IMR-90 (cell line): ENCODE measurements at regions not wholly inside any gene's neighbourhood (a gene's known extent, or its start where the extent isn't known, plus 50 kb on each side); places are given as distances from the start of the nearest gene placed in this dataset.

ENCODE experiments used
- ATAC-seq: fragments of 200-7000 bp; cut with Tn5 transposase; 2 replicates; pipeline ENCODE4 v1.9.1; 2020; ENCODE audit warnings: low read depth, mild to moderate bottlenecking, moderate library complexity
- BruUV-seq: library from RNA; stranded (reverse); fragments of 400-500 nt; replicated peaks from 2 replicates; lab custom pipeline; 2021; lab: Mats Ljungman, UMichigan
- CTCF ChIA-PET: fragments of 300-600 bp; formaldehyde crosslinking; extraction: SDS; loops from one replicate; lab custom pipeline; 2021; ENCODE audit warnings: antibody characterized with exemption; lab: Yijun Ruan, JAX
- POLR2A ChIA-PET: fragments of 300-600 bp; sonication (Branson Sonifier 250); formaldehyde crosslinking; loops from one replicate; lab custom pipeline; 2022; ENCODE audit warnings: antibody characterized with exemption; ENCODE audit not compliant: unreplicated experiment; lab: Charles Lee
- DNase-seq: peaks from one replicate; pipeline ENCODE4 v3.0.0; 2013
- H2AFZ ChIP-seq: replicated peaks from 2 replicates; pipeline ENCODE3; 2013; ENCODE audit warnings: low read length, mild to moderate bottlenecking; ENCODE audit not compliant: poor library complexity
- H2AK5ac ChIP-seq: 2 replicates; pipeline ENCODE4 v1.6.1; 2013; ENCODE audit warnings: low read depth, low read length, inconsistent platforms
- H2AK9ac ChIP-seq: replicated peaks from 2 replicates; pipeline ENCODE3; 2013; ENCODE audit warnings: mild to moderate bottlenecking, low read depth, low read length, moderate library complexity; ENCODE audit not compliant: poor library complexity
- H2BK120ac ChIP-seq: 2 replicates; pipeline ENCODE4 v1.6.1; 2013; ENCODE audit warnings: low read depth, low read length, inconsistent platforms
- H2BK15ac ChIP-seq: 3 replicates; pipeline ENCODE4 v1.6.1; 2013; ENCODE audit warnings: low read depth, low read length, inconsistent platforms
- H2BK20ac ChIP-seq: 2 replicates; pipeline ENCODE4 v1.6.1; 2013; ENCODE audit warnings: low read depth, mild to moderate bottlenecking, inconsistent platforms, low read length, moderate library complexity
- H2BK5ac ChIP-seq: 2 replicates; pipeline ENCODE4 v1.6.1; 2013; ENCODE audit warnings: mild to moderate bottlenecking, low read depth, low read length, inconsistent platforms; ENCODE audit not compliant: poor library complexity, severe bottlenecking
- H3K14ac ChIP-seq: replicated peaks from 2 replicates; pipeline ENCODE4 v1.6.1; 2013; ENCODE audit warnings: low read depth, low read length, inconsistent platforms
- H3K18ac ChIP-seq: 2 replicates; pipeline ENCODE4 v1.6.1; 2013; ENCODE audit warnings: low read depth, low read length, control low read depth
- H3K23ac ChIP-seq: 2 replicates; pipeline ENCODE4 v1.6.1; 2013; ENCODE audit warnings: low read depth, low read length, inconsistent platforms
- H3K27ac ChIP-seq: 2 replicates; pipeline ENCODE4 v1.5.1; 2013; ENCODE audit warnings: mild to moderate bottlenecking, control low read depth, low read length; ENCODE audit not compliant: insufficient read depth
- H3K27me3 ChIP-seq: 2 replicates; pipeline ENCODE4 v1.6.1; 2013; ENCODE audit warnings: low read length; ENCODE audit not compliant: control insufficient read depth, insufficient read depth
- H3K36me3 ChIP-seq: 2 replicates; pipeline ENCODE4 v1.6.1; 2013; ENCODE audit warnings: low read length, mixed read lengths; ENCODE audit not compliant: control insufficient read depth, insufficient read depth
- H3K4ac ChIP-seq: 2 replicates; pipeline ENCODE4 v1.6.1; 2013; ENCODE audit warnings: low read depth, low read length, inconsistent platforms
- H3K4me1 ChIP-seq: 2 replicates; pipeline ENCODE4 v1.6.1; 2013; ENCODE audit warnings: low read length, mixed read lengths; ENCODE audit not compliant: control insufficient read depth, insufficient read depth
- H3K4me2 ChIP-seq: 2 replicates; pipeline ENCODE4 v1.6.1; 2013; ENCODE audit warnings: low read depth, mild to moderate bottlenecking, control low read depth, low read length, moderate library complexity
- H3K4me3 ChIP-seq: 2 replicates; pipeline ENCODE4 v1.5.1; 2013; ENCODE audit warnings: low read depth, mild to moderate bottlenecking, control low read depth, low read length, moderate library complexity; ENCODE audit not compliant: insufficient read depth
- H3K56ac ChIP-seq: 2 replicates; pipeline ENCODE4 v1.6.1; 2013; ENCODE audit warnings: low read length, inconsistent platforms; ENCODE audit not compliant: insufficient read depth; ENCODE audit errors: extremely low read depth
- H3K79me1 ChIP-seq, 2 experiments: 2 replicates each; pipeline ENCODE4 v1.6.1; 2013; ENCODE audit warnings: low read length in 2 of 2, inconsistent platforms in 1 of 2, low read depth in 1 of 2
- H3K9ac ChIP-seq: 2 replicates; pipeline ENCODE4 v1.6.1; 2013; ENCODE audit warnings: low read depth, low read length, control low read depth
- H3K9me1 ChIP-seq: 2 replicates; pipeline ENCODE4 v1.6.1; 2013; ENCODE audit warnings: low read length, inconsistent platforms; ENCODE audit not compliant: insufficient read depth
- H3K9me3 ChIP-seq: 2 replicates; pipeline ENCODE4 v1.6.1; 2013; ENCODE audit warnings: low read length; ENCODE audit not compliant: control insufficient read depth, insufficient read depth
- H4K20me1 ChIP-seq: 2 replicates; pipeline ENCODE4 v1.6.1; 2013; ENCODE audit warnings: low read length, inconsistent platforms; ENCODE audit not compliant: insufficient read depth
- H4K5ac ChIP-seq: 2 replicates; pipeline ENCODE4 v1.6.1; 2013; ENCODE audit warnings: mild to moderate bottlenecking, low read depth, low read length, control low read depth
- H4K8ac ChIP-seq, 2 experiments: 2 replicates each; pipeline ENCODE4 v1.6.1; 2013; ENCODE audit warnings: low read depth in 2 of 2, low read length in 2 of 2, control low read depth in 1 of 2, inconsistent platforms in 1 of 2
- H4K91ac ChIP-seq: 2 replicates; pipeline ENCODE4 v1.6.1; 2013; ENCODE audit warnings: low read depth, low read length, inconsistent platforms; ENCODE audit not compliant: insufficient read depth
- BHLHE40 ChIP-seq: fragments of 150-350 bp; IDR thresholded peaks from 2 replicates; pipeline ENCODE4 v1.6.1; 2016; ENCODE audit warnings: mild to moderate bottlenecking, low read depth, low read length
- MAFK ChIP-seq: IDR thresholded peaks from 2 replicates; pipeline ENCODE4 v1.6.1; 2012; ENCODE audit warnings: low read depth, low read length, improper control_type of control experiment
- MAZ ChIP-seq: IDR thresholded peaks from 2 replicates; pipeline ENCODE4 v1.6.1; 2012; ENCODE audit warnings: low read depth, mild to moderate bottlenecking, low read length, improper control_type of control experiment, moderate library complexity, borderline replicate concordance
- NFE2L2 ChIP-seq: fragments of 150-350 bp; IDR thresholded peaks from 2 replicates; pipeline ENCODE4 v1.6.1; 2016; ENCODE audit warnings: low read depth, mild to moderate bottlenecking, low read length
- RCOR1 ChIP-seq: IDR thresholded peaks from 2 replicates; pipeline ENCODE4 v1.6.1; 2012; ENCODE audit warnings: mild to moderate bottlenecking, low read length, improper control_type of control experiment; ENCODE audit not compliant: insufficient replicate concordance
- WGBS, 2 experiments: methylation state at CpG; one replicate each; pipeline versions ENCODE4 v1.1.5 to v1.1.7; 2013; ENCODE audit warnings: missing lambda C conversion rate in 2 of 2; ENCODE audit not compliant: insufficient read length in 1 of 2; ENCODE audit errors: extremely low coverage in 2 of 2; 5-methylcytosine and 5-hydroxymethylcytosine counted together
- dilution Hi-C: fragments of 300-500 bp; cut with HindIII; formaldehyde crosslinking; loops from one replicate; pipeline ENCODE4 v1.14.3; 2018; ENCODE audit warnings: low sequenced_read_pairs; ENCODE audit not compliant: unreplicated experiment
- in situ Hi-C: fragments of 300-500 bp; cut with MboI; formaldehyde crosslinking; loops from 3 replicates; pipeline ENCODE4 v1.14.3; 2019; ENCODE audit warnings: low sequenced_read_pairs, inconsistent platforms, mixed read lengths
- intact Hi-C: fragments of 100-400 bp; cut with micrococcal nuclease; formaldehyde crosslinking; loops from 2 replicates; pipeline ENCODE4 v1.10.0; 2022
- TF ChIP-seq, protein P1 (sequence below): fragments of 150-350 bp; IDR thresholded peaks from 2 replicates; pipeline ENCODE4 v1.6.1; 2016; ENCODE audit warnings: low read depth, mild to moderate bottlenecking, low read length, moderate library complexity, borderline replicate concordance

- no TSS peak for BruUV-seq
- Histone ChIP-seq H3K56ac (no peak overlapping the region), H3K9me1 (no peaks in the 10 kb centered on the region), H4K8ac (no peak overlapping the region), H2AK9ac (no peak overlapping the region), H2AFZ (no peak overlapping the region), H2AK5ac (no peak overlapping the region), H3K9me3 (no peaks in the 10 kb centered on the region), H2BK15ac (no peak overlapping the region), H2BK5ac (no peak overlapping the region), H3K4me1 (no peaks in the 10 kb centered on the region), H3K14ac (no peak overlapping the region), H3K27ac (no peak overlapping the region), H3K79me1 (no peaks in the 10 kb centered on the region), H4K20me1 (no peaks in the 10 kb centered on the region), H3K4ac (no peak overlapping the region), H3K36me3 (no peaks in the 10 kb centered on the region), H4K91ac (no peak overlapping the region), H3K23ac (no peak overlapping the region), H3K4me2 (no peak overlapping the region), H4K5ac (no peak overlapping the region), H3K18ac (no peak overlapping the region), H2BK120ac (no peak overlapping the region), H3K4me3 (no peak overlapping the region), H2BK20ac (no peak overlapping the region), H3K27me3 (no peaks in the 10 kb centered on the region), H3K9ac (no peak overlapping the region)
- ATAC-seq (no peak), DNase-seq (no peak)
- CTCF ChIA-PET, result no interaction called here
- in situ Hi-C loops (no loop called here), intact Hi-C loops (no loop called here), dilution Hi-C loops (no loop called here)
- no CpG with 5 or more reads among the region's 1 CpG for WGBS, 2 experiments
- POLR2A ChIA-PET, result no interaction called here
- TF ChIP-seq NFE2L2 (no peak), MAFK (no peak), MAZ (no peak), BHLHE40 (no peak), RCOR1 (no peak)
- TF ChIP-seq, protein P1, sequence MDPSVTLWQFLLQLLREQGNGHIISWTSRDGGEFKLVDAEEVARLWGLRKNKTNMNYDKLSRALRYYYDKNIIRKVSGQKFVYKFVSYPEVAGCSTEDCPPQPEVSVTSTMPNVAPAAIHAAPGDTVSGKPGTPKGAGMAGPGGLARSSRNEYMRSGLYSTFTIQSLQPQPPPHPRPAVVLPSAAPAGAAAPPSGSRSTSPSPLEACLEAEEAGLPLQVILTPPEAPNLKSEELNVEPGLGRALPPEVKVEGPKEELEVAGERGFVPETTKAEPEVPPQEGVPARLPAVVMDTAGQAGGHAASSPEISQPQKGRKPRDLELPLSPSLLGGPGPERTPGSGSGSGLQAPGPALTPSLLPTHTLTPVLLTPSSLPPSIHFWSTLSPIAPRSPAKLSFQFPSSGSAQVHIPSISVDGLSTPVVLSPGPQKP, result no peak
These were observed 71.0 kb downstream of the SEM1 start for GRCh38 chr7:96638669-96639068.
